ENCODE measurements at regions not wholly inside any gene's neighbourhood (a gene's known extent, or its start where the extent isn't known, plus 50 kb on each side); places are given as distances from the start of the nearest gene placed in this dataset.
A peak's percentile ranks its signal among the peaks of the same experiment; 100 is the strongest.

DNA sequence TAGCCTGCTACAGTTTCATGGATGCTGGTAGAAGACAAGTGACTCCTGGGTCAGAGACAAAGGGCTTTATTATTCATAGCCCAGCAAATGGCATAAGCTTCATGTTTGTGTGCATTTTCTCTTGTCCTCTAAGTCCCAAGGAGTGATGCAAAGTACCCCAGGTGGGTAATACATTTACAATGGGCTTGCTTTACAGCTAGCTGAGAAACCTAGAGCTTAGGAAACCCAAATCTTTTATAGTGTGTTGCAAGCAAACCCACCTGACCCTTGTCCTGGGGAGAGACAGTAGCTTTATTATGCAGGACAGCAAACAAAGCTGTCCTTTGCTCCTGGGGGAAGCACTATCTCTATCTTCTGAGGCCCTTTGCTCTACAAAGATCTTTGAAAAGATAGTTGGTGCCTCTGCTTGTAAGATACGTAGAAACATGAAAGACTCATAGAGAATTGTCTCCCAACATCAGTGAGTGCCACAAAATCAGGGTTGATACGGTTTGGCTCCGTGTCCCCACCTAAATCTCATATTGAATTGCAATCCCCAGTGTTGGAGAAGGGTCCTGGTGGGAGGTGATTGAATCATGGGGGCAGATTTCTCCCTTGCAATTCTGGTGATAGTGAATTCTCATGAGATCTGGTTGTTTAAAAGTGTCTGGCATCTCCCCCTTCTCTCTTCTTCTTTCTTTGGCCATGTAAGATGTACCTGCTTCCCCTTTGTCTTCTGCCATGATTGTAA lies 315.8 kb upstream of the USP24 start (continued):
- TF ChIP-seq ZMYM2 (CRISPR knock-in tag; IDR thresholded peaks at IDR 0.05): no peak
- TF ChIP-seq TEF (CRISPR knock-in tag; IDR thresholded peaks at IDR 0.05): no peak
- no peak for TF ChIP-seq ZNF337 (CRISPR knock-in tag; IDR thresholded peaks at IDR 0.05; ENCODE audit: borderline replicate concordance, low read depth)
- TF ChIP-seq, protein P1, sequence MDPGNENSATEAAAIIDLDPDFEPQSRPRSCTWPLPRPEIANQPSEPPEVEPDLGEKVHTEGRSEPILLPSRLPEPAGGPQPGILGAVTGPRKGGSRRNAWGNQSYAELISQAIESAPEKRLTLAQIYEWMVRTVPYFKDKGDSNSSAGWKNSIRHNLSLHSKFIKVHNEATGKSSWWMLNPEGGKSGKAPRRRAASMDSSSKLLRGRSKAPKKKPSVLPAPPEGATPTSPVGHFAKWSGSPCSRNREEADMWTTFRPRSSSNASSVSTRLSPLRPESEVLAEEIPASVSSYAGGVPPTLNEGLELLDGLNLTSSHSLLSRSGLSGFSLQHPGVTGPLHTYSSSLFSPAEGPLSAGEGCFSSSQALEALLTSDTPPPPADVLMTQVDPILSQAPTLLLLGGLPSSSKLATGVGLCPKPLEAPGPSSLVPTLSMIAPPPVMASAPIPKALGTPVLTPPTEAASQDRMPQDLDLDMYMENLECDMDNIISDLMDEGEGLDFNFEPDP (CRISPR knock-in tag; conservative IDR thresholded peaks at IDR 0.05): no peak
- no peak for TF ChIP-seq ZNF329 (CRISPR knock-in tag; IDR thresholded peaks at IDR 0.05; ENCODE audit: low read depth)
- TF ChIP-seq ZNF503 (CRISPR knock-in tag; IDR thresholded peaks at IDR 0.05): peak; percentile 86
- TF ChIP-seq NKX3-1 (CRISPR knock-in tag; IDR thresholded peaks at IDR 0.05): no peak
- TF ChIP-seq, protein P2, sequence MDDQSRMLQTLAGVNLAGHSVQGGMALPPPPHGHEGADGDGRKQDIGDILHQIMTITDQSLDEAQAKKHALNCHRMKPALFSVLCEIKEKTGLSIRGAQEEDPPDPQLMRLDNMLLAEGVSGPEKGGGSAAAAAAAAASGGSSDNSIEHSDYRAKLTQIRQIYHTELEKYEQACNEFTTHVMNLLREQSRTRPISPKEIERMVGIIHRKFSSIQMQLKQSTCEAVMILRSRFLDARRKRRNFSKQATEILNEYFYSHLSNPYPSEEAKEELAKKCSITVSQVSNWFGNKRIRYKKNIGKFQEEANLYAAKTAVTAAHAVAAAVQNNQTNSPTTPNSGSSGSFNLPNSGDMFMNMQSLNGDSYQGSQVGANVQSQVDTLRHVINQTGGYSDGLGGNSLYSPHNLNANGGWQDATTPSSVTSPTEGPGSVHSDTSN (CRISPR knock-in tag; IDR thresholded peaks at IDR 0.05; ENCODE audit: borderline replicate concordance): no peak
- no peak for TF ChIP-seq MBD4 (IDR thresholded peaks at IDR 0.05; ENCODE audit: borderline replicate concordance, low read length)
- TF ChIP-seq ZNF484 (CRISPR knock-in tag; IDR thresholded peaks at IDR 0.05; ENCODE audit: borderline replicate concordance, low read depth): no peak
- TF ChIP-seq NFIC (IDR thresholded peaks at IDR 0.05; ENCODE audit: low read length): peak; percentile 74
- TF ChIP-seq MEIS2 (CRISPR knock-in tag; IDR thresholded peaks at IDR 0.05): 0 out of 2 replicates have a peak, but pooled peaks have one; percentile 29
- TF ChIP-seq MED13 (CRISPR knock-in tag; IDR thresholded peaks at IDR 0.05): peak; percentile 91
- TF ChIP-seq, protein P3, sequence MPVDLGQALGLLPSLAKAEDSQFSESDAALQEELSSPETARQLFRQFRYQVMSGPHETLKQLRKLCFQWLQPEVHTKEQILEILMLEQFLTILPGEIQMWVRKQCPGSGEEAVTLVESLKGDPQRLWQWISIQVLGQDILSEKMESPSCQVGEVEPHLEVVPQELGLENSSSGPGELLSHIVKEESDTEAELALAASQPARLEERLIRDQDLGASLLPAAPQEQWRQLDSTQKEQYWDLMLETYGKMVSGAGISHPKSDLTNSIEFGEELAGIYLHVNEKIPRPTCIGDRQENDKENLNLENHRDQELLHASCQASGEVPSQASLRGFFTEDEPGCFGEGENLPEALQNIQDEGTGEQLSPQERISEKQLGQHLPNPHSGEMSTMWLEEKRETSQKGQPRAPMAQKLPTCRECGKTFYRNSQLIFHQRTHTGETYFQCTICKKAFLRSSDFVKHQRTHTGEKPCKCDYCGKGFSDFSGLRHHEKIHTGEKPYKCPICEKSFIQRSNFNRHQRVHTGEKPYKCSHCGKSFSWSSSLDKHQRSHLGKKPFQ (CRISPR knock-in tag; IDR thresholded peaks at IDR 0.05; ENCODE audit: insufficient replicate concordance): no peak
- TF ChIP-seq ATRX (CRISPR knock-in tag; IDR thresholded peaks at IDR 0.05; ENCODE audit: borderline replicate concordance): no peak
- TF ChIP-seq KDM5A (IDR thresholded peaks at IDR 0.05; ENCODE audit: borderline replicate concordance, low read length): no peak
- no peak for TF ChIP-seq SP4 (CRISPR knock-in tag; IDR thresholded peaks at IDR 0.05)
- 0 out of 2 replicates have a peak, but pooled peaks have one; percentile 19 for TF ChIP-seq ZSCAN20 (CRISPR knock-in tag; IDR thresholded peaks at IDR 0.05; ENCODE audit: borderline replicate concordance)
- TF ChIP-seq ZNF446 (CRISPR knock-in tag; IDR thresholded peaks at IDR 0.05): no peak
- no peak for TF ChIP-seq DMTF1 (CRISPR knock-in tag; IDR thresholded peaks at IDR 0.05)
